ENCODE measurements at regions not wholly inside any gene's neighbourhood (a gene's known extent, or its start where the extent isn't known, plus 50 kb on each side); places are given as distances from the start of the nearest gene placed in this dataset.
"Not testable (repeated sequence)": the region's sequence is repeated elsewhere in the genome, so short reads cannot be mapped to it uniquely, and the experiment has no call there.

GRCh38 chr22:26090821-26091220, 78.4 kb upstream of the SEZ6L start:
- no peaks in the 10 kb centered on the region for H3K27me3 ChIP-seq (replicated peaks; ENCODE audit: control insufficient read depth, insufficient read depth, low read length)
- no peak for DNase-seq
- H3K27me3 Mint-ChIP-seq (ENCODE audit: insufficient read depth, unreplicated experiment): peaks cover 11% of the 10 kb centered on the region
- H3K27ac Mint-ChIP-seq (ENCODE audit: unreplicated experiment): no peak overlapping the region
- H3K36me3 ChIP-seq (ENCODE audit: control insufficient read depth, insufficient read depth, low read length): no peaks in the 10 kb centered on the region
- CTCF ChIA-PET: no interaction called here
- no peaks in the 10 kb centered on the region for H3K4me1 Mint-ChIP-seq (ENCODE audit: low read depth, unreplicated experiment)
- H3K4me3 ChIP-seq (ENCODE audit: low read depth, low read length): no peak overlapping the region
- no peaks in the 10 kb centered on the region for H3K36me3 Mint-ChIP-seq (ENCODE audit: insufficient read depth, unreplicated experiment)
- H3K4me3 Mint-ChIP-seq (ENCODE audit: unreplicated experiment): no peak overlapping the region
- no peaks in the 10 kb centered on the region for H3K9me3 ChIP-seq
- BruUV-seq (replicated peaks): no TSS peak
- intact Hi-C loops (cut with micrococcal nuclease; ENCODE audit: unreplicated experiment): no loop called here
- no peaks in the 10 kb centered on the region for H3K4me1 ChIP-seq
- no peaks in the 10 kb centered on the region for H3K9me3 Mint-ChIP-seq (ENCODE audit: unreplicated experiment)
- POLR2A ChIA-PET: no interaction called here
- no peak for TF ChIP-seq CTCF (IDR thresholded peaks at IDR 0.05; ENCODE audit: insufficient read depth in 1 of 2, low read depth in 1 of 2, low read length in 1 of 2, severe bottlenecking in 1 of 2, unreplicated experiment in 1 of 2)

GRCh38 chr22:26094497-26094896, 74.8 kb upstream of the SEZ6L start:
- H3K4me3 ChIP-seq (ENCODE audit: low read depth, low read length); H3K36me3 Mint-ChIP-seq (ENCODE audit: insufficient read depth, unreplicated experiment); H3K9me3 ChIP-seq; H3K36me3 ChIP-seq (ENCODE audit: control insufficient read depth, insufficient read depth, low read length); H3K4me3 Mint-ChIP-seq (ENCODE audit: unreplicated experiment); BruUV-seq (replicated peaks); H3K9me3 Mint-ChIP-seq (ENCODE audit: unreplicated experiment); POLR2A ChIA-PET; H3K27me3 ChIP-seq (replicated peaks; ENCODE audit: control insufficient read depth, insufficient read depth, low read length); intact Hi-C loops (cut with micrococcal nuclease; ENCODE audit: unreplicated experiment); H3K4me1 Mint-ChIP-seq (ENCODE audit: low read depth, unreplicated experiment); H3K4me1 ChIP-seq; H3K27me3 Mint-ChIP-seq (ENCODE audit: insufficient read depth, unreplicated experiment); CTCF ChIA-PET; H3K27ac Mint-ChIP-seq (ENCODE audit: unreplicated experiment); DNase-seq: not testable (repeated sequence)

GRCh38 chr22:26095256-26095956, 73.9 kb upstream of the SEZ6L start:
- Mint-ChIP-seq H3K4me1 (ENCODE audit: low read depth, unreplicated experiment) (no peaks in the 10 kb centered on the region), H3K27me3 (ENCODE audit: insufficient read depth, unreplicated experiment) (peaks cover 12% of the 10 kb centered on the region), H3K36me3 (ENCODE audit: insufficient read depth, unreplicated experiment) (no peaks in the 10 kb centered on the region), H3K9me3 (ENCODE audit: unreplicated experiment) (no peaks in the 10 kb centered on the region), H3K27ac (ENCODE audit: unreplicated experiment) (no peak overlapping the region), H3K4me3 (ENCODE audit: unreplicated experiment) (no peak overlapping the region)
- BruUV-seq (replicated peaks): no TSS peak
- Histone ChIP-seq H3K36me3 (ENCODE audit: control insufficient read depth, insufficient read depth, low read length) (no peaks in the 10 kb centered on the region), H3K27me3 (replicated peaks; ENCODE audit: control insufficient read depth, insufficient read depth, low read length) (no peaks in the 10 kb centered on the region), H3K4me3 (ENCODE audit: low read depth, low read length) (no peak overlapping the region), H3K9me3 (no peaks in the 10 kb centered on the region), H3K4me1 (no peaks in the 10 kb centered on the region)
- CTCF ChIA-PET: no interaction called here
- intact Hi-C loops (cut with micrococcal nuclease; ENCODE audit: unreplicated experiment): no loop called here
- no peak for DNase-seq
- no peak for TF ChIP-seq CTCF (IDR thresholded peaks at IDR 0.05; ENCODE audit: insufficient read depth in 1 of 2, low read depth in 1 of 2, low read length in 1 of 2, severe bottlenecking in 1 of 2, unreplicated experiment in 1 of 2)
- POLR2A ChIA-PET: no interaction called here

GRCh38 chr22:26097411-26097810, 71.9 kb upstream of the SEZ6L start:
- no peaks in the 10 kb centered on the region for H3K9me3 ChIP-seq
- no peaks in the 10 kb centered on the region for H3K4me1 ChIP-seq
- no peak for DNase-seq
- ChIA-PET CTCF (no interaction called here), POLR2A (no interaction called here)
- H3K9me3 Mint-ChIP-seq (ENCODE audit: unreplicated experiment): no peaks in the 10 kb centered on the region
- no TSS peak for BruUV-seq (replicated peaks)
- H3K27ac Mint-ChIP-seq (ENCODE audit: unreplicated experiment): no peak overlapping the region
- TF ChIP-seq CTCF (IDR thresholded peaks at IDR 0.05; ENCODE audit: insufficient read depth in 1 of 2, low read depth in 1 of 2, low read length in 1 of 2, severe bottlenecking in 1 of 2, unreplicated experiment in 1 of 2): no peak
- no peak overlapping the region for H3K4me3 ChIP-seq (ENCODE audit: low read depth, low read length)
- H3K27me3 ChIP-seq (replicated peaks; ENCODE audit: control insufficient read depth, insufficient read depth, low read length): no peaks in the 10 kb centered on the region
- no peak overlapping the region for H3K4me3 Mint-ChIP-seq (ENCODE audit: unreplicated experiment)
- H3K36me3 ChIP-seq (ENCODE audit: control insufficient read depth, insufficient read depth, low read length): no peaks in the 10 kb centered on the region
- intact Hi-C loops (cut with micrococcal nuclease; ENCODE audit: unreplicated experiment): no loop called here
- H3K27me3 Mint-ChIP-seq (ENCODE audit: insufficient read depth, unreplicated experiment): peaks cover 12% of the 10 kb centered on the region
- no peaks in the 10 kb centered on the region for H3K36me3 Mint-ChIP-seq (ENCODE audit: insufficient read depth, unreplicated experiment)
- no peaks in the 10 kb centered on the region for H3K4me1 Mint-ChIP-seq (ENCODE audit: low read depth, unreplicated experiment)

Data from Caco-2 (cell line).